Glutamatergic neuron (in vitro differentiated cells): ENCODE measurements at regions not wholly inside any gene's neighbourhood (a gene's known extent, or its start where the extent isn't known, plus 50 kb on each side); places are given as distances from the start of the nearest gene placed in this dataset.

Source experiments
- DNase-seq: peaks from one replicate; pipeline ENCODE4 v3.0.0; 2022
- H3K27ac Mint-ChIP-seq: one replicate; pipeline ENCODE4 v1.8.0; 2020; ENCODE audit warnings: mild to moderate bottlenecking, mixed read lengths, inconsistent platforms; ENCODE audit not compliant: unreplicated experiment
- H3K27me3 Mint-ChIP-seq: one replicate; pipeline ENCODE4 v1.8.0; 2020; ENCODE audit warnings: mild to moderate bottlenecking, moderate library complexity, mixed read lengths, inconsistent platforms; ENCODE audit not compliant: unreplicated experiment
- H3K36me3 Mint-ChIP-seq: one replicate; pipeline ENCODE4 v1.8.0; 2020; ENCODE audit warnings: mild to moderate bottlenecking, mixed read lengths, inconsistent platforms; ENCODE audit not compliant: unreplicated experiment
- H3K4me1 Mint-ChIP-seq: one replicate; pipeline ENCODE4 v1.8.0; 2020; ENCODE audit warnings: mild to moderate bottlenecking, low read depth, mixed read lengths, inconsistent platforms; ENCODE audit not compliant: unreplicated experiment
- H3K4me3 Mint-ChIP-seq: one replicate; pipeline ENCODE4 v1.8.0; 2020; ENCODE audit warnings: mild to moderate bottlenecking, mixed read lengths, inconsistent platforms; ENCODE audit not compliant: unreplicated experiment
- H3K9me3 Mint-ChIP-seq: one replicate; pipeline ENCODE4 v1.8.0; 2020; ENCODE audit warnings: mild to moderate bottlenecking, moderate library complexity, mixed read lengths, inconsistent platforms; ENCODE audit not compliant: unreplicated experiment
- CTCF ChIP-seq: fragments of 200-600 bp; sonication (generic); IDR thresholded peaks from one replicate; pipeline ENCODE4 v1.5.0; 2021; ENCODE audit not compliant: partially characterized antibody, unreplicated experiment

- TF ChIP-seq CTCF, result no peak
- Mint-ChIP-seq H3K27ac (no peak overlapping the region), H3K27me3 (no peaks in the 10 kb centered on the region), H3K9me3 (no peaks in the 10 kb centered on the region), H3K4me3 (no peak overlapping the region), H3K36me3 (no peaks in the 10 kb centered on the region), H3K4me1 (no peaks in the 10 kb centered on the region)
- DNase-seq, result no peak
These were observed 321.8 kb upstream of the NBEA start for GRCh38 chr13:34620074-34620850.

- Mint-ChIP-seq H3K27me3 (no peaks in the 10 kb centered on the region), H3K4me1 (no peaks in the 10 kb centered on the region), H3K27ac (no peak overlapping the region), H3K9me3 (no peaks in the 10 kb centered on the region), H3K4me3 (no peak overlapping the region), H3K36me3 (no peaks in the 10 kb centered on the region)
- no peak for DNase-seq
- no peak for TF ChIP-seq CTCF
These were observed 321.2 kb upstream of the NBEA start for GRCh38 chr13:34620862-34621261.

- no peaks in the 10 kb centered on the region for H3K9me3 Mint-ChIP-seq
- H3K4me3 Mint-ChIP-seq, result no peak overlapping the region
- H3K36me3 Mint-ChIP-seq, result no peaks in the 10 kb centered on the region
- H3K27ac Mint-ChIP-seq, result no peak overlapping the region
- TF ChIP-seq CTCF, result no peak
- H3K27me3 Mint-ChIP-seq, result no peaks in the 10 kb centered on the region
- no peak for DNase-seq
- no peaks in the 10 kb centered on the region for H3K4me1 Mint-ChIP-seq
These were observed 318.7 kb upstream of the NBEA start for GRCh38 chr13:34623331-34623730.

GRCh38 chr13:34627509-34628208 is 314.4 kb upstream of the NBEA start:
- H3K36me3 Mint-ChIP-seq, result no peaks in the 10 kb centered on the region
- TF ChIP-seq CTCF, result no peak
- no peaks in the 10 kb centered on the region for H3K27me3 Mint-ChIP-seq
- no peak overlapping the region for H3K4me3 Mint-ChIP-seq
- no peak for DNase-seq
- no peaks in the 10 kb centered on the region for H3K4me1 Mint-ChIP-seq
- H3K27ac Mint-ChIP-seq, result peak overlapping the region; percentile 37
- H3K9me3 Mint-ChIP-seq, result no peaks in the 10 kb centered on the region

GRCh38 chr13:34628209-34628682 is 313.8 kb upstream of the NBEA start:
- Mint-ChIP-seq H3K4me1 (no peaks in the 10 kb centered on the region), H3K9me3 (no peaks in the 10 kb centered on the region), H3K4me3 (no peak overlapping the region), H3K36me3 (no peaks in the 10 kb centered on the region), H3K27me3 (no peaks in the 10 kb centered on the region), H3K27ac (no peak overlapping the region)
- no peak for TF ChIP-seq CTCF
- no peak for DNase-seq
